ENCODE measurements at regions not wholly inside any gene's neighbourhood (a gene's known extent, or its start where the extent isn't known, plus 50 kb on each side); places are given as distances from the start of the nearest gene placed in this dataset.
"Not testable (repeated sequence)": the region's sequence is repeated elsewhere in the genome, so short reads cannot be mapped to it uniquely, and the experiment has no call there.

- H3K4me3 ChIP-seq (ENCODE audit: low read depth, low read length), result no peak overlapping the region
- DNase-seq (ENCODE audit: low read depth), result no peak
These were observed 77.2 kb upstream of the GALNT7 start for GRCh38 chr4:173091362-173091761.

GRCh38 chr4:173091958-173092357 lies 76.7 kb upstream of the GALNT7 start:
- TF ChIP-seq MAX (IDR thresholded peaks at IDR 0.05; ENCODE audit: low read depth, low read length) (no peak), CTCF (IDR thresholded peaks at IDR 0.05; ENCODE audit: low read depth, low read length) (no peak), POLR2A (IDR thresholded peaks at IDR 0.05; ENCODE audit: extremely low read depth, insufficient read length) (no peak), MYC (IDR thresholded peaks at IDR 0.05; ENCODE audit: low read depth, low read length) (no peak)
- no peak for DNase-seq (ENCODE audit: low read depth)
- no peak overlapping the region for H3K4me3 ChIP-seq (ENCODE audit: low read depth, low read length)

More at GRCh38 chr4:173091362-173091761, 77.2 kb upstream of the GALNT7 start:
- TF ChIP-seq MYC (IDR thresholded peaks at IDR 0.05; ENCODE audit: low read depth, low read length) (no peak), CTCF (IDR thresholded peaks at IDR 0.05; ENCODE audit: low read depth, low read length) (no peak), POLR2A (IDR thresholded peaks at IDR 0.05; ENCODE audit: extremely low read depth, insufficient read length) (no peak), MAX (IDR thresholded peaks at IDR 0.05; ENCODE audit: low read depth, low read length) (no peak)

- no peak overlapping the region for H3K4me3 ChIP-seq (ENCODE audit: low read depth, low read length)
- no peak for TF ChIP-seq MAX (IDR thresholded peaks at IDR 0.05; ENCODE audit: low read depth, low read length)
- no peak for TF ChIP-seq CTCF (IDR thresholded peaks at IDR 0.05; ENCODE audit: low read depth, low read length)
- TF ChIP-seq POLR2A (IDR thresholded peaks at IDR 0.05; ENCODE audit: extremely low read depth, insufficient read length), result no peak
- TF ChIP-seq MYC (IDR thresholded peaks at IDR 0.05; ENCODE audit: low read depth, low read length), result no peak
- DNase-seq (ENCODE audit: low read depth), result no peak
These were observed 75.2 kb upstream of the GALNT7 start for GRCh38 chr4:173093361-173093760.

- DNase-seq (ENCODE audit: low read depth), result no peak
- TF ChIP-seq POLR2A (IDR thresholded peaks at IDR 0.05; ENCODE audit: extremely low read depth, insufficient read length) (no peak), CTCF (IDR thresholded peaks at IDR 0.05; ENCODE audit: low read depth, low read length) (no peak), MYC (IDR thresholded peaks at IDR 0.05; ENCODE audit: low read depth, low read length) (no peak), MAX (IDR thresholded peaks at IDR 0.05; ENCODE audit: low read depth, low read length) (no peak)
- no peak overlapping the region for H3K4me3 ChIP-seq (ENCODE audit: low read depth, low read length)
These were observed 73.7 kb upstream of the GALNT7 start for GRCh38 chr4:173094739-173095421.

- not testable (repeated sequence) for H3K4me3 ChIP-seq (ENCODE audit: low read depth, low read length); DNase-seq (ENCODE audit: low read depth)
These were observed 69.2 kb upstream of the GALNT7 start for GRCh38 chr4:173099447-173099846.

- no peak for DNase-seq (ENCODE audit: low read depth)
- no peak overlapping the region for H3K4me3 ChIP-seq (ENCODE audit: low read depth, low read length)
- TF ChIP-seq POLR2A (IDR thresholded peaks at IDR 0.05; ENCODE audit: extremely low read depth, insufficient read length) (no peak), MYC (IDR thresholded peaks at IDR 0.05; ENCODE audit: low read depth, low read length) (no peak), MAX (IDR thresholded peaks at IDR 0.05; ENCODE audit: low read depth, low read length) (no peak), CTCF (IDR thresholded peaks at IDR 0.05; ENCODE audit: low read depth, low read length) (no peak)
These were observed 57.6 kb upstream of the GALNT7 start for GRCh38 chr4:173111031-173111430.

- H3K4me3 ChIP-seq (ENCODE audit: low read depth, low read length), result not testable (repeated sequence)
- peak; percentile 2 for DNase-seq (ENCODE audit: low read depth)
These were observed 51.2 kb upstream of the GALNT7 start for GRCh38 chr4:173117430-173117829.
